ENCODE measurements at regions not wholly inside any gene's neighbourhood (a gene's known extent, or its start where the extent isn't known, plus 50 kb on each side); places are given as distances from the start of the nearest gene placed in this dataset.

DNA sequence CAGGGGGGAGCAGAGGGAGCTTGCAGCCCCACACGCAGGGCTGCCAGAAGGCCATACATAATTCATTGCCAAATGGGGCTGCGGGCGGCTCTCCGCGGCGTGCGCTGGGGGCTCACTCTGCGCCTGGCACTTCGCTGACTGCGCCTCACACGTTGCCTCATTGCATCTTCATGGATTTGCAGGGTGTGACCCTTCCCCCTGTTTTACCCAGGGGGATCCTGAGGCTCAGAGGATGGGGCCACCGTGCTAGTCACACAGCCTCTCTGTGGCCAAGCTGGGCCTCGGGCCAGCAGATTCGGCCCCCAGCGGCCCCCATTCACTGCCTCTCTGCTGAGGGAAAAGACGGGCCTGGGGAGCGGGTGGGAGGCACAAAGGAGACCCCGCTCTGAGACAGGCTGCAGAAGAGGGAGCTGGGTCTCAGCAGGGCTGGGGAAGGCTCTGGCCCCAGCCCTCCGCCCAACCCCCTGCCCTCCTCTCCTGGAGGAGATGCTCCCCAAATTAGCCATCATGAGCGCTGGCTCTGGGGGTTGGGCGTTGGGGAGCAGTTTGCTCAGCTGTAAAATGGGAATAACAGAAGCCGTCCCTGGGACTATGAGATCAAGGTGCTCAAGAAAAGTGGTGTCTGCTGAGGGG, 115.5 kb downstream of the C9orf50 start:
- no peak for DNase-seq

DNA sequence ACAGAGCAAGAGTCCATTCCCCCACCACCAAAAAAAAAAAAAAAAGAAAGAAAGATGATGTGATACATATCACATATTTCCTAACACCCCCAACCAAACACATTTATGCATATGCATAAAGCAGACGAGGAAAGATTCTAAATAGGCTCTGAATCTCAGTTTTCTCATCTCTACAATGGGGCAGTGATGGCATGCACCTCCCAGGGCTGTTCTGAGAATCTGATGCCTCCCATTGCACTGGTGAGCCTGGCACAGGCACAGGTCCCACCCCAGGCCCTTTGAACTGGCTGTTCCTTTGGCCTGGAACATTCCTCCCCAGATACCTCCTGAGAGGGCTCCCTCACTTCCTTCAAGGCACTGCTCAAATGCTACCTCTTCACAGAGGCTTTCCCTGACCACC, 116.5 kb downstream of the C9orf50 start:
- DNase-seq: no peak

DNA sequence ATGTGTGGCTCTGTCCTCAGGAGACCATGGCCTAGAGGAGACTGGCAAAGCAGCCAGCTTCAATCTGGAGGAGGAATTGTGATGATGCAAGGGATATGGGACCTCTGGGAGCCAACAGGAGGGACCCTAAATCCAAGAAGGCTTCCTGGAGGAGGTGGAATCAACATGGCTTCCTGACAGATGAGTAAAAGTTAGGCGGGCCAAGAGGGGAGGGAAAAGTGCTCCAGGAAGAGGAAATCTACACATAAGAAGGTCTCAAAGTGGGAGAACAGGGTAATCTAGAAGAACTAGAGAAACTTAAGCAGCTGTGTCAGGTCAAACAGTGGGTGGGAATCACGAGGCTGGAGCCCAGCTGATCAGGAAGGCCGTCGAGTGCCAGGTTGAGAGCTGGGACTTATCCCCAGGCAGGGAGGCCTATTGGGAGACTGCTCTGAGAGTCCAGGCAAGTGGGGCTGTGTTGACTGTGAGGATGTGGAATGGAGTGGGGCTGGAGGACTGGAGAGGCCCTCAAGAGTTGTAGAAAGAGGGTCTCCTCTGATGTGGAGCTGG, 119.1 kb downstream of the C9orf50 start:
- DNase-seq: no peak

DNA sequence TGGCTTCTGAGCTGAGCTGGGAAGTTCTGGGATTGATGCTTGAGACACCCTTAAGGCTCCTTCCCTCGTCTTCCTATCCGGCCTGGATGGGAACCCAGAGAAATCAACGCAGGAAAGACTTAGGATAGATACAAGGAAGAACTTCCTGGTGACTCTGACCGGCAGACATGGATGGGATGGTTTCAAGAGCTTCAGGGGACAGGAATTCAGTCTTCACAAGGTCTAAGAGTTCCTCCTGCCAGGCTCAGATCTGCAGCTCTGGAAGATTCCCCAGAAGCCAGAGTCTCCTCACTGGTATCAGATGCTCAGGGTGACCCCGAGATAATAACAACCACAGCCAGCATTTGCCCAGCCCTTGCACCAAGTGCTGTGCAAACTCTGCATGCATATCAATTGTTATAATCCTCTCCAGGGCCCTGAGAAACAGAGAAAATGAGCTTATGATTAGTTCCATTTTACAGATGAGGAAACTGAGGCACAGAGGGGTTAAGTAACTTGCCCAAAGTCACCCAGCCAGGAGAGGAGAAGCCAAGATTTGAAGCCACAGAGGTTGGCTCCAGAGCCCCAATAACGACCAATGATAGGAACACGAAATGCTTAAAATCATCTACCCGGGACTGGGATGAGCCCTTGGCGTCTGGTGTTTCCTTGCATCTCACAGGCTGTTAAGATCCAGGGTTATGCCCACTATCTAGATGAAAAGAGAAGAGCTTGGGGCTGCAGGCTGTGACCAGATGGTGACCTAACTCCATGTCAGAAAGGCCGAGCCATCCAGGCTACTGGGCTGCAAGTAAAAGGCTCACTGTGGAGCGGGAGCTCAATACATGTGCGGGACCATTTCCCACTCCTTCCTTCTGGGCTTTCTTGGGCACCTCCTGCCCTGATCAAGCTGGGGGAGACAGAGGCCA, 119.8 kb downstream of the C9orf50 start:
- DNase-seq: no peak

DNA sequence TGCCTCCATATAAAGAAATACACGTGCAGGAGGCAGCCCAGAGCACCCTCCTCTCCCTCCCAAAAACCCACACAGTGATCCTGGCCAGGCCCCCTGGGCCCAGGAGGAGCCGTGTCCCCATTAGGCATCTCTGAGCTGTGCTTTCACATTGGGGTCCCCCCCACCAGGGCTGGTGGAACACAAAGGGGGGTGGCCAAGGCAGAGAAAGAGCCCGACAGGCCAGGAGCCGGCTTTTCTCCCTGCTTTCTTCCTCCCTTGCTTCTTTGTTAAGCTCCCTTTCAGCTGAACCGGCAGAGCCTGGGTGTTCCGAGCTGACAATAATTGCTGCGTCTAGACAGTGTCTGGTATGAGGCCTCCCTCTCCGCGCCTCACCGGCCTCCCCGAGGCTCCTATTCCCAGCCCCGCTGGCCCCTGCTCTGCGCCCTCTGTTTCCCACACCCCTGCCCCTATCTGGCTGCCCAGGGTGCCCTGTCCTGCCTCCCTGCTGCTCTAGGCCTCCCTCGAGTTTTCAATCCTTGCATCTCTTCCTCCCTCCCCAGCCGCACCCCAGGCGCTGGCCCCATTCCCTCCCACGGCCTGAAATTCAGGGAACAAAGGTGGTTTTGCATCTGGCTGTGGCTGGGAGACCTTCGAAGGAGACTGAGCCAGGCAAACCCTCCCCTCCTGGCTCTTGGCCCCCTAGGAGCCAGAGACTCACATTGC, 120.6 kb downstream of the C9orf50 start:
- no peak for DNase-seq

DNA sequence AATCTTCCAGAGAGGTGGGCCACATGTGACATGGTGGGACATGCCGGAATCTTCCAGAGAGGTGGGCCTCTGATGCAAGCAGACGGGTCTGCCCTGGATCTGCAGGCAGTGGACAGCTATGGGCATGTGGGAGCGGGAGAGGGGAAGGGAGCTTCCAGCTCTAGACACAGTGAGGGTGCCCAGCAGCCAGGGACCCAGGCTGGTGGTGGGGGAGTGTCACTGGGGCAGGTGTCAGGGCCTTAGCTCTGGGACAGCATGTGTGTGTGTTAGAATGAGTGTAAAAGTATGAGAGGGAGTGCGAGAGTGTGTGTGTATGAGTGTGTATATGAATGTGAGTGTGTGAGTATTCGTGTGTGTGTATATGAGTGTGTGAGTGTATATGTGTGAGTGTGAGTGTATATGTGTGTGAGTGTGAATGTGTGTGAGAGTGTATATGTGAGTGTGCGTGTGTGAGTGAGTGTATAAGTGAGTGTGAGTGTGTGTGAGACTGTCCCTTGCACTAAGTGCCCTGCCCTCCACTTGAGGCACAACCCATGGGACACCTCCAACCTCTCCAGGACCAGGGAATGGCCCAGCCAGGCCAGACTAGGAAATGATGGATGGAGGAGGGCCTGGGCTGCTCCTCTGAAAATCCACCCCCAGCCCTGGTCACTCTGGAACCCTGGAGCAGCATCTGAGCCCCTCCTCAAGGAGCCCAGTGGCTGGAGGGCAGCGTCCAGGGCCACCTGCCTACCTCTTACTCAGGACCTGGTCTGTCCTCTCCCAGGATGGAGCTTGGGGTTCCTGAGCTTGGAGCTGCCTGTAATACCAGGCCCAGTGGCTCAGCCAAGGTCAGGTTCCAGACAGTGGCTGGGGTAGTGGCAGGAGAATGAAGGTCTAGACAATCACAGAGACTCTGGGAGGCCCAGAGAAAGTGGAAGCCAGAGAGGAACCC, 122.2 kb downstream of the C9orf50 start:
- no peak for DNase-seq

DNA sequence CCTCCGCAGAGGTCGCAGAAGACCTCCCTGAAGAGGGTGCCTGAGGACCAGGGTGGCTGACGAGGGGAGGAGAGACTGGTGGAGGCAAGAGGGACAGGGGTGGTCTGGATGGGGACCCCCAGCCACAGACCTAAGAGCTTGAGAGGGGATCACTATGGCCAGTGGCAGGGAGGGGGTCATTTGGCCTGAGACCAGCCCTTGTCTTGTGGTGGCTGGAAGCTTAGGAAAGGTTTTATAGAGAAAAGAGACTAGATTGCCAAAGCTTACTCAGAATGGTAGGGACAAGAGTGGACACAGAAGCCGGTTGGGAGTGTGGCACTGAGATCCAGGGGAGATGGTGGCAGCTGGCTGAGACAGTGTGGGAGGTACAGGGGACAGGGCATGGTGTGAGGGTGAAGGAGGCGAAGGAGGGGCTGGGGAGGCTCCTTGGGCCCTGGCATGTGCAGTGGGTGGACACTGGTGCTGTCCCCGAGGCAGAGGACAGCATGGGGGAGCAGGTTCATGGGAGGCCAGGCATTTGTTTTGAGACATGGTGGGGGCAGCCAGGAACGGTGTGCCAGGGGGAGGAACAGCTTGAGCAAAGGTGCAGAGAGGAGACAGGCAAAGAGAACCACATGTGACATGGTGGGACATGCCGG, 123.0 kb downstream of the C9orf50 start:
- DNase-seq: no peak

DNA sequence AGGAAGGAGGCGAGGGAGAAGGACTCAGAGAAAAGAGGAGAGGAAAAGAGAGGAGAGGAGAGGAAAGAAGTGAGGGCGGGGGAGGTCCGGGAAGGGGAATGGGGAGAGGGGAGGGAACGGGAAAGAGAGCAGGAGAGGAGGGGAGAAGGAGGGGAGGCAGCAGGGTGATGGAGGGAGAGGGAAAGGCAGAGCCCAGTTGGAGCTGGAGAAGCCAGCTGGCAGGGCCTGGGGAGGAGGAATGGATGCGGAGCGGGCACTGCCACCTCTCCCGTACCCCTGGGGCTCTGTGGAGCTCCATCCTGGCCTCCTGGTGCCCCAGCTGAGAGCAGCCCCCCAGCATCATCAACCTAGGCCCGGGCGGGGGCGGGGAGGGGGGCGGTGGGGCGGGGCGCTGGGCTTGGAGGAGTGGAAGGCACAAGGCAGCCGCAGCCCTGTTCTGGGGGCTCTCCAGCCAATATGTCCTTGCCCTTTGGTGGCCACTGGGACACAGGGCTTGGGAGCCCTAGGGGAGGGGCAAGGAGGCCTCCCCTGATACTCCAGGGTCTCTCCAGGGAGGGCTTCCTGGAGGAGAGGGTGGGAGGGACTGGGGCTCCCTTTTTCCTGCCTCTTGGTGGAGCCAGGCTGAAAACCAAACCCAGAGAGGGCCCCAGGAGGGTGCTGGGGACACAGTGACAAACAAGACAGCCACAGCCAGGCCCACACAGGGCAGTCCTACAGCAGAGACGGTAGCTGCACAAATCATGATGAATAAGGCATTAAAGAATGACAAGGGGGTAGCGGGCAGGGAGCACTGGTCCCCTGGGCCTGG, 123.7 kb downstream of the C9orf50 start:
- DNase-seq: no peak

DNA sequence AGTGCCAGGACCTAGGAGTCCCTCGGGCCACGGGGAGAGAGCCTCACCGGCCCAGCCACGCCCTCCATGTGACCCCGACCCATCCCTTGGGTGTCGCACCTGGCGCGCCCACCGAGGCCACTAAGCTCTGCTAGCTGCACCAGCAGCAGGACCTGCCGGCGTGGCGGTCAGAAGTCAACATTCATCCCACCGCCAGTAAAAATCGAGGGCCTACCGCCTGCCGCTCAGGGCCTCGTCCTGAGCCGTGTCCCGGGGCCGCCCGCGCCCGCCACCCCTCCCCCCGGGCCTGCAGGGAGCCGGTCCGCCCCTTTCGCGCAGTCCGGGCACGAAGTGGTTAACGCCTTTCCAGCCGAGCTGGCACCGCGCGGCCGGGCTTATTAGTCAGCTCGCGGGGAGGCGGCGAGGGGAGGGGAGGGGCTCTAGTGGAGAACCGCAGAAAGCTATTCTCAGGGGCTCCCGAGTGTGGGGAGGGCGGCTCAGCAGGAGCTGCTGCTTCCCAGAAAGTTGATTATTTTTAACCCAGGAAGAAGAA, 124.4 kb downstream of the C9orf50 start:
- DNase-seq: peak; percentile 93

DNA sequence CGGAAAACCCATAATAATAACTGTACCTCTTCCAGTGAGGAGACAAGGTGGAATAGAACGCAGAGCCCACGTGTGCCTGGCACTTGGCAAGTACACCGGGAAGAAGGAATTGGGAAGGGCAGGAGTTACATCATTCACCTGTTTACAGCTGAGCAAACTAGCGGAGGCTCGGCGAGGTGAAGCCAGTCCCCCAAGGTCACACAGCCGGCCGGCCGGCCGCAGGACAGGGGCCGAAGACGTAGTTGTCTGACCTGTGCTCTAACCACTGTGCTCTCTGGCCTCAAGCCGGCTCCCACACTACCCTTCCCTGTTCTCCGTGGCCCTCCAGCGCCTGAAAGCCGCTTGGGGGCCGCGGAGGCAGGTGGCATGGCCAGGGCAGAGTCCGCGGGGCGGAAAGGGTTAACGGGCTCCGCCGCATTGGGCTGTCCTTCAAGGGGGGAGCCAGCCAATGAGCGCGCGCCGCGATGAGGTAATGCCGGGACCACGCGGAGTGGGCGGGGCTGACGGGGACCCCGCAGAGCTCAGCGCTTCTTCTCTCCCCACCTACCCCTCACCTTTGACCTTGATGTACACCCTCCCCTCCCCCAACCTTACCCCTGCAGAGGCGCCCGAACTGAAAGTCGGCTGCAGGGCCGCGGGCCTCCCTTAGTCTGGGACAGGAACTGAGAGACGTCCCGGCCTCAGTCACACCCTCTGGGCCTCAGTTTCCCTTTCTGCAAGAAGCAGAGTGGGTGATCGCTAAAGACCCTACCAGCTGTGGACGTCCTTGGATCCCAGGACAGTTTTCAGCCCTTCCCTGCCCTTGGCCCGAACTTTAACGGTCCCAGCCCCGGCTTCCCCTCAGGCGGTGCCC, 125.1 kb downstream of the C9orf50 start:
- DNase-seq: peak; percentile 92

DNA sequence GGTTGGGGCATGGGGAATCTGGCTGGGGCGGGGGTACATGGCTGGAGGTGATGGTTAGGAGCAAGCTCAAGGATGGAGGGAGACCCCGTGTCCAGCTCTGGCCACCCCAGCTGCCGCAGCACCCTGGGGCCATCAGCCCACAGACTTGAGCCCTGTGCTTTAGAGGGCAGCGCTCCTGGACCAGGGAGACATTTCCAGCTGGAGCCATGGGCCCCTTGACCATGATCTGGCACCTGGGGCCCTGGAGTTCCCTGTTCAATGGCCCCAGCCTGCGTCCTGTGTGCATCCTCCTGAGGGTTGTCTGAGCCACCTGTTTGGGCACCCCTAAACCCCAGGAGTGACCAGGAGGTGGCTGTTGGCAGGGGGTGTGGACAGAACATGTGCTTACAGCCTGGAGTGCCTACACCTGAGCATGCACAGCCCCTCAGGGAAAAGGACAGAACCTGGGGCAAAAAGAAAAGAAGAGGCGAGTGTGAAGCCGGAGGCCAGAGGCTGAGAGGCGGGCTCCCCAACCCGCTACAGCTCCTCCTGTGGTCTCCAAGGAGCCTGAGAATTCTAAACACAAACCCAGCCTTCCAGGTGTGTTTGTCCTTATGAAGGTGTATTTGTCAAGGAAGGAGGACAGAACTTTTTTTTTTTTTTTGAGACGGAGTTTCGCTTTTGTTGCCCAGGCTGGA, 126.7 kb downstream of the C9orf50 start:
- no peak for DNase-seq

DNA sequence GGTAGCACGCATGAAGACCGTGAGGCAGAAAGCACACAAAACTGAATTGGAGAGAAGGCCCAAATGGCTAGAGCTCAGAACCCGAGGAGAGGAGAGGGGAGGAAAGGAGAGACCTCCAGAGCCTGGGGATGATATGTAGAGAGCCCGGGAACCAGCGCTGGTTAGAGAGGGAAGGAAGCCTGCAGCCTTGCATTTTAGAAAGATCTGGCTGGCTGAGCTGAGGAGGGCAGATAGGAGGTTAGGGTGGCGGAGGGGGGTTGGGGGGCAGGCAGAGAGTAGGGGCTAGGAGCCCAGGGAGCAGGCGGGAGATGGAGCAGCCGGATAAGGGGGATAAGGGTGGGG, 127.2 kb downstream of the C9orf50 start:
- no peak for DNase-seq

DNA sequence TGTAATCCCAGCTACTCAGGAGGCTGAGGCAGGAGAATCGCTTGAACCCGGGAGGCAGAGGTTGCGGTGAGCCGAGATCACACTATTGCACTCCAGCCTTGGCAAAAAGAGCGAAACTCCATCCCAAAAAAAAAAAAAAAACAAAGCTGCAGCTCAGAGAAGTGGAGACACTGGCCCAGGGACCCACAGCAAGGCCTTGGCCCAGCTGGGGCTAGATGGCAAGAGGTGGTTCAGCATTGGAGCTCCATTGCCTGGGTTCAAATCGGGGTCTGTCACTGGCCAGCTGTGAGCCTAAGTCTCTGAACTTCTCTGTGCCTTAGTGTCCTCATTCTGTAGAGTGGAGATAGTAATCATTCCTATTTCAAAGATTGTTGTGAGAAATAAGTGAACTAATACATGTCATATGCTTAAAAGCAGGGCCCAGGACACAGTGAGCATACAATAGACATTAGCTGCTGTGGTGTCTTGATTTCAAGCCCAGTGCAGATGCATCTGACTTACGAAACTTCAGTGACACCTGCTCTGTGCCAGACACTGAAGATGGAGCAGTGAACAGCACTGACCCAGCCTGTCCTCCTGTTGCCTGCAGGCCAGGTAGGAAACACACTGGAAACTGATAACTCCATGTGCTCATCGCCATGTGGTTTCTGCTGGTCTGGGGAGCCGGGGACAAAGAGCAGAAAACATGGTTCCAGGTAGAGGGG, 127.7 kb downstream of the C9orf50 start:
- DNase-seq: no peak

DNA sequence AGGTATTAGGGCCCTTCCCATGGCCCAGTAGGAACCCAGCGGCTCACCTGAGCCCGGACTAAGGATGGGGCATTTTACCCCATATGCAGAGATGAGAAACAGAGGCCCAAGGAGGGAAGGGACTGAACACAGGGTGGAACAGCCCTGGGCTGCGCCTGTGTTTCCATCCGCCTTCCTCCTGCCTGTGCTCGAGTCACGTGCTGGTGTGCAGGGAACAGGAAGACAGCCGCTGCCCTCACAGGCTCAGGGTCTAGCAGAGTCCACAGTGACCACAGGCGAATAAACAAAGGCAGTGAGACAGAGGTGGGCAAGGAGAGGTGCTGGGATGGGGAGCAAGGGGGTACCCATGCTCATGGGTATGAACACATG, 129.4 kb downstream of the C9orf50 start:
- peak; percentile 70 for DNase-seq

DNA sequence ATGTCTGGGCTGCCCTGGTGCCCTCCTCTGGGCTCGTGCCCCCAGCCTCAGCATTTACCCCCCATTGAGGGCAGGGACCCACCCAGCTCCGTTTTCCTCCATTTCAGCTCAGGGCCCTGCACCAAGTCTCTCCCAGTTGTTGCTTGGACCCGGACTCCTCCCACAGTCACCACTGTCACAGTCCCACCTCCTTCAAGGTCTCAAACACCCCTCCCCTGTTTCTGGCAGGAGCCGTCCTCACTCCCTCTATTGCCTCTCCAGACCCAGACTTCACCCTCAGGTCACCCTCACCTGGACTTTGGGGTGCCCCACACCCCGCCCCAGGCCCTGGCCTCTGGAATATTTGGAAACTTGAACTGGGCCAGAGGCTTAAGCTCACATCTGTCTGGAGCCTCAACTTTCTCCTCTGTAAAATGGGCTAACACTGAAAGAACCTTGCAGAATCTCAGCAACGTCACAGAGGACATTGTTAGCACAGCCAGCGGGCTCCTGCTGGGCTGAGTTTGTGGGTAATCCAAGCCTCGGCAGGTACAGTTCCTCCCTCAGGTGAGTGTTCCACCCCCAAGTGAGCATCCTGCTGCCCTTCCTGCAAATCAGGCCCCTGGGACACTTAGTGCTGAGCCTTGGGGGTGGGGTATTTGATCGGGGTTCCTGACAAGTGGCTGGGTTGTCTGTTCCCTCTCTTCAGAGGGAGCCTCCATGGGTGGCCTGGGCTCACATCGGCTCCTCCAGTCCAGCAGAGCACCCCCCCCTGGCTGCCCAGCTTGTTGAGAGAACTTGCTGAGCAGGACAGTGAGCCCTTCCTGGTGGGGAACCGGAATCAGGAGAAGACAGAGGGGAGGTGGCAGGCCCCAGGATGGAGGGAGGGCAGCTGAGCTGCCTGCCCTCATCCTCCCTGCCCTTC, 130.1 kb downstream of the C9orf50 start:
- no peak for DNase-seq

DNA sequence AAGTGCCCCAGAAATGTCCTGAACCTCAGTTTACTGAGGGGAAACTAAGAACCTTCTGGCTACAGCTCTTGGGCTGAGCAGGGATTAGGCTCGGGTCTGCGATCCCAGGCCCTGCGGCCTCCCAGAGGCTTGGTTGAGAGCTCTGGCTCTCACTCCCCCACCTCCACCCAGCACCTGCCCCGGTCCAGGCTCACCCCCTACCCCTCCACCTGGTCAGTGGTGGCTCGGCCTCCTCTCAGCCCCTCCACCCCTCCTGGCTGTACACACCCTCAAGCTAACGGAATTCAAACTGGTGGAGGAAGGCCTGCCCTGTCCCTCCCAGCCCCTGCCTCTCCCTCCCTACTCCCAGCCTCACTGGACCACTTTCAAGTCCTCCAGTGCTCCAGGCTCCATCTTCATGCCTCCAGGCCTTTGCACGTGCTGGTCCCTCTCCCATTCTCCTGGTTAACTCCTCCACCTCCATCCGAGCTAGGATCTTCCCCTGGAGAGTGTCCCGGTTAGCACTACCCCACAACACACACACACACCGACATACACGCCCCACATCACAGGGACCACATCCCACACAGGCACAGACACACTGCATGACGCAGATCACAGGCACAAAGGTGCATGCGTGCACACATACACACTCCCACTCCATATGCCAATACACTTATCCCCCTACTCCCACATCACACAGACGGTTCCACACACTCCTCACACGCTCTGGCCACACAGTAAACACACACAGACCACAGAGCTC, 130.9 kb downstream of the C9orf50 start:
- DNase-seq: no peak
